ENCODE measurements at regions not wholly inside any gene's neighbourhood (a gene's known extent, or its start where the extent isn't known, plus 50 kb on each side); places are given as distances from the start of the nearest gene placed in this dataset.

DNA sequence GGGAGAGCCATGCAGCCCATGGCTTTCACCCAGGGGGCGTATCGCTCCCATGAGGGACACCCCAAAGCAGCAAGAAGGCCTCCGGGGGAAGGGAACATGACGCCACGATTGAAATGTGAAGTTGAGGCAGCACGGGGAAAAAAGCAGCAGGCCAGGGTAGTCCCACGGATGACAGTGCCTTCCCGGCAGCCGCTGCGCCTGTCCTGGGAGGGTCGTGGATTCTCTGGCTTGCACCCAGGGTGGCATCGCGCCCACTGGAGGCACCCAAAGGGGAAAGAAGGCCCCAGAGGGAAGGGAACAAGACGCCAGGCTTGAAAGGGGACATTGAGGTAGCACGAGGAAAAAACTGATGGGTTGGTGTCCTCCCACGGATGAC is 161.6 kb upstream of the ALG10B start:
- H3K79me2 ChIP-seq (ENCODE audit: control insufficient read depth, insufficient read depth, low read length), result no peaks in the 10 kb centered on the region
- H3K9me3 ChIP-seq (ENCODE audit: control insufficient read depth, low read depth, low read length), result peaks cover 18% of the 10 kb centered on the region
- no peak overlapping the region for H2AFZ ChIP-seq (ENCODE audit: control insufficient read depth, low read length)
- dilution Hi-C loops (cut with MboI; ENCODE audit: extremely low pct_ligation_motif_present, low sequenced_read_pairs), result no loop called here
- no peak overlapping the region for H3K9ac ChIP-seq (ENCODE audit: control insufficient read depth, extremely low read depth, insufficient read depth, low read length)
- no peak for FAIRE-seq
- no peaks in the 10 kb centered on the region for H3K4me1 ChIP-seq (ENCODE audit: control insufficient read depth, extremely low read depth, insufficient read depth, low read length)
- H3K9me1 ChIP-seq (ENCODE audit: control insufficient read depth, extremely low read depth, insufficient read depth, low read length), result no peaks in the 10 kb centered on the region
- no peak overlapping the region for H3K27ac ChIP-seq (ENCODE audit: control insufficient read depth, insufficient read depth, low read length)
- TF ChIP-seq, protein P1, sequence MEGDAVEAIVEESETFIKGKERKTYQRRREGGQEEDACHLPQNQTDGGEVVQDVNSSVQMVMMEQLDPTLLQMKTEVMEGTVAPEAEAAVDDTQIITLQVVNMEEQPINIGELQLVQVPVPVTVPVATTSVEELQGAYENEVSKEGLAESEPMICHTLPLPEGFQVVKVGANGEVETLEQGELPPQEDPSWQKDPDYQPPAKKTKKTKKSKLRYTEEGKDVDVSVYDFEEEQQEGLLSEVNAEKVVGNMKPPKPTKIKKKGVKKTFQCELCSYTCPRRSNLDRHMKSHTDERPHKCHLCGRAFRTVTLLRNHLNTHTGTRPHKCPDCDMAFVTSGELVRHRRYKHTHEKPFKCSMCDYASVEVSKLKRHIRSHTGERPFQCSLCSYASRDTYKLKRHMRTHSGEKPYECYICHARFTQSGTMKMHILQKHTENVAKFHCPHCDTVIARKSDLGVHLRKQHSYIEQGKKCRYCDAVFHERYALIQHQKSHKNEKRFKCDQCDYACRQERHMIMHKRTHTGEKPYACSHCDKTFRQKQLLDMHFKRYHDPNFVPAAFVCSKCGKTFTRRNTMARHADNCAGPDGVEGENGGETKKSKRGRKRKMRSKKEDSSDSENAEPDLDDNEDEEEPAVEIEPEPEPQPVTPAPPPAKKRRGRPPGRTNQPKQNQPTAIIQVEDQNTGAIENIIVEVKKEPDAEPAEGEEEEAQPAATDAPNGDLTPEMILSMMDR (optimal IDR thresholded peaks at IDR 0.05 in 1 of 3, IDR thresholded peaks at IDR 0.05 in 1 of 3, conservative IDR thresholded peaks at IDR 0.05 in 1 of 3; ENCODE audit: extremely low read depth in 1 of 3, insufficient read depth in 2 of 3, low read length in 3 of 3), result no peak
- TF ChIP-seq EZH2 (IDR thresholded peaks at IDR 0.05; ENCODE audit: low read length), result no peak
- H3K4me2 ChIP-seq (ENCODE audit: control insufficient read depth, extremely low read depth, insufficient read depth, low read depth, low read length), result no peak overlapping the region
- H3K27me3 ChIP-seq (ENCODE audit: control insufficient read depth, extremely low read depth, insufficient read depth, low read length), result no peaks in the 10 kb centered on the region
- H3K4me3 ChIP-seq (ENCODE audit: control insufficient read depth in 2 of 3, extremely low read depth in 1 of 3, insufficient read depth in 2 of 3, low read depth in 1 of 3, low read length in 3 of 3), result no peak overlapping the region
- no peaks in the 10 kb centered on the region for H3K36me3 ChIP-seq (ENCODE audit: control insufficient read depth in 2 of 2, extremely low read depth in 1 of 2, insufficient read depth in 2 of 2, low read length in 2 of 2)
- no peak for DNase-seq (ENCODE audit: low read depth, low spot score)
- H4K20me1 ChIP-seq (ENCODE audit: control insufficient read depth, extremely low read depth, insufficient read depth, low read length), result no peaks in the 10 kb centered on the region

DNA sequence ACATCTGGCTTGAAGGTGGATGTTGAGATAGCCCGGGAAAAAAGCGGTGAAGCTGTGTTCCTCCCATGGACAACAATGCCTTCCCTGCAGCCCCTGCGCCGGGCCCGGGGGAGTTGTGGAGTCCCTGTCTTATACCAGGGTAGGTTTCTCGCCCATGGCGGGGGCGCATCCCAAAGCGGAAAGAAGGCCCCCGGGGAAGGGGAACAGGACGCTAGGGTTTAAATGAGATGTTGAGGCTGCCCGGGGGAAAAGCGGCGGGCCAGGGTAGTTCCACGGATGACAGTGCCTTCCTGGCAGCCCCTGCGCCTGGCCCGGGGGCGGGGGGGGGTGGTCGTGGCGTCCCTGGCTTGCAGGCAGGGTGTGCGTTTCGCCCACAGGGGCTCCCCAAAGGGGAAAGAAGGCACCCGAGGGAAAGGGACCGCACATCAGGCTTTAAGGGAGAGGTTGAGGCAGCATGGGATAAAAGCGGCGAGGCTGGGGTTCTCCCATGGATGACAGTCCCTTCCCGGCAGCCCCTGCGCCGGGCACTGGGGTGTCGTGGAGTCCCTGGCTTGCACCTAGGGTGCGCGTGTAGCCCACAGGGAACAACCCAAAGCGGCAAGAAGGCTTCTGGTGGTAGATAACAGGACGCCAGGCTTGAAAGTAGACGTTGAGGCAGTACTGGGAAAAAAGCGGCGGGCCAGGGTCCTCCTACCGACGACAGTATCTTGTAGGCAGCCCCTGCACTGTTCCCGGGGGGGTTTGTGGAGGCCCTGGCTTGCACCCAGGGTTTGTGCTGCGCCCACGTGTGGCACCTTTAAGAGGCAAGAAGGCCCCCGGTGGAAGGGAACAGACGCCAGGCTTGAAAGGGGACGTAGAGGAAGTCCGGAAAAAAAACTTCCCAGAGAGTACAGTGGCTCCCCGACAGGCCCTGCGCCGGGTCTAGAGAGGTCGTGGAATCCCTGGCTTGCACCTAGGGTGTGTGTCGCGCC is 160.8 kb upstream of the ALG10B start:
- no peaks in the 10 kb centered on the region for H3K27me3 ChIP-seq (ENCODE audit: control insufficient read depth, extremely low read depth, insufficient read depth, low read length)

More for the DNA sequence above, 160.8 kb upstream of the ALG10B start:
- DNase-seq (ENCODE audit: low read depth, low spot score) (no peak), FAIRE-seq (no peak)
- peaks cover 16% of the 10 kb centered on the region for H3K9me3 ChIP-seq (ENCODE audit: control insufficient read depth, low read depth, low read length)
- H3K4me3 ChIP-seq (ENCODE audit: control insufficient read depth in 2 of 3, extremely low read depth in 1 of 3, insufficient read depth in 2 of 3, low read depth in 1 of 3, low read length in 3 of 3), result no peak overlapping the region
- H3K36me3 ChIP-seq (ENCODE audit: control insufficient read depth in 2 of 2, extremely low read depth in 1 of 2, insufficient read depth in 2 of 2, low read length in 2 of 2), result no peaks in the 10 kb centered on the region
- no peaks in the 10 kb centered on the region for H3K4me1 ChIP-seq (ENCODE audit: control insufficient read depth, extremely low read depth, insufficient read depth, low read length)
- no peak overlapping the region for H2AFZ ChIP-seq (ENCODE audit: control insufficient read depth, low read length)
- no peak overlapping the region for H3K9ac ChIP-seq (ENCODE audit: control insufficient read depth, extremely low read depth, insufficient read depth, low read length)
- dilution Hi-C loops (cut with MboI; ENCODE audit: extremely low pct_ligation_motif_present, low sequenced_read_pairs), result no loop called here
- no peak overlapping the region for H3K27ac ChIP-seq (ENCODE audit: control insufficient read depth, insufficient read depth, low read length)
- no peaks in the 10 kb centered on the region for H4K20me1 ChIP-seq (ENCODE audit: control insufficient read depth, extremely low read depth, insufficient read depth, low read length)
- H3K4me2 ChIP-seq (ENCODE audit: control insufficient read depth, extremely low read depth, insufficient read depth, low read depth, low read length), result no peak overlapping the region
- H3K9me1 ChIP-seq (ENCODE audit: control insufficient read depth, extremely low read depth, insufficient read depth, low read length), result no peaks in the 10 kb centered on the region
- TF ChIP-seq, protein P1 (optimal IDR thresholded peaks at IDR 0.05 in 1 of 3, IDR thresholded peaks at IDR 0.05 in 1 of 3, conservative IDR thresholded peaks at IDR 0.05 in 1 of 3; ENCODE audit: extremely low read depth in 1 of 3, insufficient read depth in 2 of 3, low read length in 3 of 3), result no peak
- TF ChIP-seq EZH2 (IDR thresholded peaks at IDR 0.05; ENCODE audit: low read length), result no peak
- H3K79me2 ChIP-seq (ENCODE audit: control insufficient read depth, insufficient read depth, low read length), result no peaks in the 10 kb centered on the region

Data from keratinocyte (primary cell).